ENCODE measurements at regions not wholly inside any gene's neighbourhood (a gene's known extent, or its start where the extent isn't known, plus 50 kb on each side); places are given as distances from the start of the nearest gene placed in this dataset.
"Not testable (repeated sequence)": the region's sequence is repeated elsewhere in the genome, so short reads cannot be mapped to it uniquely, and the experiment has no call there.

- Mint-ChIP-seq H3K4me1 (no peaks in the 10 kb centered on the region), H3K36me3 (no peaks in the 10 kb centered on the region), H3K27me3 (peaks cover 3 to 27% (median 5%) of the 10 kb centered on the region in 3 donors), H3K27ac (no peak overlapping the region), H3K4me3 (no peak overlapping the region), H3K9me3 (no peaks in the 10 kb centered on the region)
- ATAC-seq (ENCODE audit: low read depth in 2 of 2) = no peak
- no peak for DNase-seq
Observed at GRCh38 chr11:13782390-13783075, 114.1 kb downstream of the FAR1 start.

GRCh38 chr11:13784441-13784840 is 116.0 kb downstream of the FAR1 start:
- Mint-ChIP-seq H3K4me3 (no peak overlapping the region), H3K9me3 (no peaks in the 10 kb centered on the region), H3K27me3 (peaks cover 0 to 16% (median 5%) of the 10 kb centered on the region in 3 donors), H3K4me1 (no peaks in the 10 kb centered on the region), H3K36me3 (no peaks in the 10 kb centered on the region), H3K27ac (no peak overlapping the region)
- no peak for ATAC-seq (ENCODE audit: low read depth in 2 of 2)
- DNase-seq = no peak

GRCh38 chr11:13784855-13785254 is 116.4 kb downstream of the FAR1 start:
- ATAC-seq (ENCODE audit: low read depth in 2 of 2) = no peak
- H3K9me3 Mint-ChIP-seq = no peaks in the 10 kb centered on the region
- H3K4me3 Mint-ChIP-seq = no peak overlapping the region
- H3K27me3 Mint-ChIP-seq = peaks cover 0 to 16% (median 5%) of the 10 kb centered on the region in 3 donors
- H3K36me3 Mint-ChIP-seq = no peaks in the 10 kb centered on the region
- H3K27ac Mint-ChIP-seq = no peak overlapping the region
- H3K4me1 Mint-ChIP-seq = no peaks in the 10 kb centered on the region
- DNase-seq = no peak

GRCh38 chr11:13786688-13787087 is 118.2 kb downstream of the FAR1 start:
- no peaks in the 10 kb centered on the region for H3K4me1 Mint-ChIP-seq
- H3K36me3 Mint-ChIP-seq = no peaks in the 10 kb centered on the region
- peaks cover 0 to 16% (median 0%) of the 10 kb centered on the region in 3 donors for H3K27me3 Mint-ChIP-seq
- H3K27ac Mint-ChIP-seq = no peak overlapping the region
- no peaks in the 10 kb centered on the region for H3K9me3 Mint-ChIP-seq
- ATAC-seq (ENCODE audit: low read depth in 2 of 2) (no peak), DNase-seq (no peak)
- no peak overlapping the region for H3K4me3 Mint-ChIP-seq

- peaks cover 0 to 16% (median 12%) of the 10 kb centered on the region in 3 donors for H3K27me3 Mint-ChIP-seq
- H3K27ac Mint-ChIP-seq; ATAC-seq (ENCODE audit: low read depth in 2 of 2); H3K4me1 Mint-ChIP-seq; H3K4me3 Mint-ChIP-seq; DNase-seq: not testable (repeated sequence)
- H3K36me3 Mint-ChIP-seq = peaks cover 0 to 17% of the 10 kb centered on the region in 2 donors
- H3K9me3 Mint-ChIP-seq = peaks cover 9 to 37% (median 26%) of the 10 kb centered on the region in 7 donors
Observed at GRCh38 chr11:13797616-13798015, 129.1 kb downstream of the FAR1 start.

- H3K4me3 Mint-ChIP-seq = no peak overlapping the region
- DNase-seq (no peak), ATAC-seq (ENCODE audit: low read depth in 2 of 2) (no peak)
- no peak overlapping the region for H3K27ac Mint-ChIP-seq
- H3K27me3 Mint-ChIP-seq = peaks cover 0 to 25% (median 19%) of the 10 kb centered on the region in 3 donors
- peaks cover 9 to 56% (median 33%) of the 10 kb centered on the region in 7 donors for H3K9me3 Mint-ChIP-seq
- no peaks in the 10 kb centered on the region for H3K4me1 Mint-ChIP-seq
- H3K36me3 Mint-ChIP-seq = peaks cover 0 to 17% of the 10 kb centered on the region in 2 donors
Observed at GRCh38 chr11:13800901-13801300, 132.4 kb downstream of the FAR1 start.

GRCh38 chr11:13818325-13818724 is 144.2 kb upstream of the SPON1 start:
- ATAC-seq (ENCODE audit: low read depth in 2 of 2) = no peak

GRCh38 chr11:13826505-13827278 is 135.8 kb upstream of the SPON1 start:
- H3K4me3 Mint-ChIP-seq = no peak overlapping the region
- peaks cover 12 to 32% (median 13%) of the 10 kb centered on the region in 3 donors for H3K27me3 Mint-ChIP-seq
- no peak for ATAC-seq (ENCODE audit: low read depth in 2 of 2)
- peaks cover 9 to 36% (median 16%) of the 10 kb centered on the region in 7 donors for H3K9me3 Mint-ChIP-seq
- DNase-seq = no peak
- peaks cover 13 to 27% of the 10 kb centered on the region in 2 donors for H3K36me3 Mint-ChIP-seq
- no peak overlapping the region for H3K27ac Mint-ChIP-seq
- H3K4me1 Mint-ChIP-seq = no peaks in the 10 kb centered on the region

More at GRCh38 chr11:13818325-13818724, 144.2 kb upstream of the SPON1 start:
- no peak for DNase-seq
- Mint-ChIP-seq H3K4me3 (no peak overlapping the region), H3K4me1 (no peaks in the 10 kb centered on the region), H3K9me3 (peaks cover 9 to 30% (median 18%) of the 10 kb centered on the region in 7 donors), H3K27ac (no peak overlapping the region), H3K27me3 (peaks cover 5 to 24% (median 13%) of the 10 kb centered on the region in 3 donors), H3K36me3 (peaks cover 9 to 23% of the 10 kb centered on the region in 2 donors)

- peak overlapping the region in 1 of 6 donors; percentile 17 for H3K27ac Mint-ChIP-seq
- peaks cover 13 to 38% of the 10 kb centered on the region in 2 donors for H3K36me3 Mint-ChIP-seq
- peaks cover 9 to 37% (median 21%) of the 10 kb centered on the region in 7 donors for H3K9me3 Mint-ChIP-seq
- no peaks in the 10 kb centered on the region for H3K4me1 Mint-ChIP-seq
- H3K4me3 Mint-ChIP-seq = no peak overlapping the region
- peaks cover 14 to 50% (median 22%) of the 10 kb centered on the region in 3 donors for H3K27me3 Mint-ChIP-seq
- DNase-seq = no peak
- no peak for ATAC-seq (ENCODE audit: low read depth in 2 of 2)
Observed at GRCh38 chr11:13831696-13832095, 130.8 kb upstream of the SPON1 start.

- peaks cover 6 to 25% (median 16%) of the 10 kb centered on the region in 7 donors for H3K9me3 Mint-ChIP-seq
- no peak for DNase-seq
- peaks cover 14 to 49% (median 22%) of the 10 kb centered on the region in 3 donors for H3K27me3 Mint-ChIP-seq
- H3K4me3 Mint-ChIP-seq = no peak overlapping the region
- no peaks in the 10 kb centered on the region for H3K4me1 Mint-ChIP-seq
- H3K36me3 Mint-ChIP-seq = peaks cover 12 to 29% of the 10 kb centered on the region in 2 donors
- H3K27ac Mint-ChIP-seq = no peak overlapping the region
- ATAC-seq (ENCODE audit: low read depth in 2 of 2) = no peak
Observed at GRCh38 chr11:13834463-13834862, 128.1 kb upstream of the SPON1 start.

GRCh38 chr11:13836666-13837065 is 125.9 kb upstream of the SPON1 start:
- ATAC-seq (ENCODE audit: low read depth in 2 of 2) = no peak
- peaks cover 0 to 11% of the 10 kb centered on the region in 2 donors for H3K36me3 Mint-ChIP-seq
- H3K27me3 Mint-ChIP-seq = peaks cover 8 to 36% (median 8%) of the 10 kb centered on the region in 3 donors
- H3K4me1 Mint-ChIP-seq = peaks cover 0 to 10% (median 4%) of the 10 kb centered on the region in 3 donors
- DNase-seq = no peak
- H3K27ac Mint-ChIP-seq = peak overlapping the region in 3 of 6 donors; percentile 6 to 66 (median 43)
- no peak overlapping the region for H3K4me3 Mint-ChIP-seq
- peaks cover 0 to 10% (median 4%) of the 10 kb centered on the region in 7 donors for H3K9me3 Mint-ChIP-seq

- no peak for DNase-seq
- peak overlapping the region in 1 of 6 donors; percentile 6 for H3K27ac Mint-ChIP-seq
- H3K4me1 Mint-ChIP-seq = peaks cover 0 to 10% (median 4%) of the 10 kb centered on the region in 3 donors
- H3K36me3 Mint-ChIP-seq = peaks cover 0 to 11% of the 10 kb centered on the region in 2 donors
- no peak for ATAC-seq (ENCODE audit: low read depth in 2 of 2)
- H3K27me3 Mint-ChIP-seq = peaks cover 7 to 29% (median 8%) of the 10 kb centered on the region in 3 donors
- no peak overlapping the region for H3K4me3 Mint-ChIP-seq
- H3K9me3 Mint-ChIP-seq = peaks cover 0 to 10% (median 4%) of the 10 kb centered on the region in 7 donors
Observed at GRCh38 chr11:13837286-13837685, 125.2 kb upstream of the SPON1 start.

- DNase-seq (no peak), ATAC-seq (ENCODE audit: low read depth in 2 of 2) (no peak)
- Mint-ChIP-seq H3K27me3 (peaks cover 0 to 9% (median 0%) of the 10 kb centered on the region in 3 donors), H3K9me3 (peaks cover 0 to 2% (median 0%) of the 10 kb centered on the region in 7 donors), H3K4me3 (no peak overlapping the region), H3K27ac (peak overlapping the region in 1 of 6 donors; percentile 13), H3K4me1 (peaks cover 0 to 10% (median 4%) of the 10 kb centered on the region in 3 donors), H3K36me3 (no peaks in the 10 kb centered on the region)
Observed at GRCh38 chr11:13841393-13841792, 121.1 kb upstream of the SPON1 start.

Data from naive B cell (primary cell).